SU-DHL-6 (cell line): ENCODE measurements at regions not wholly inside any gene's neighbourhood (a gene's known extent, or its start where the extent isn't known, plus 50 kb on each side); places are given as distances from the start of the nearest gene placed in this dataset.

Source experiments
- CTCF ChIP-seq: fragments of 200-600 bp; sonication (generic); IDR thresholded peaks from one replicate; pipeline ENCODE4 v1.5.1; 2017; ENCODE audit warnings: antibody characterized with exemption, mild to moderate bottlenecking, low read length, moderate library complexity; ENCODE audit not compliant: insufficient read depth, poor library complexity, severe bottlenecking
- EZH2phosphoT487 ChIP-seq: fragments of 200-600 bp; sonication (generic), shearing (Covaris generic); conservative IDR thresholded peaks from 2 replicates; pipeline ENCODE4 v1.6.1; 2018; ENCODE audit warnings: mild to moderate bottlenecking, antibody characterized with exemption, low read length, moderate library complexity, mixed read lengths

GRCh38 chr10:130763071-130763470 lies 548.5 kb downstream of the TCERG1L start:
- TF ChIP-seq CTCF = no peak
- TF ChIP-seq EZH2phosphoT487 = no peak
